ENCODE measurements at regions not wholly inside any gene's neighbourhood (a gene's known extent, or its start where the extent isn't known, plus 50 kb on each side); places are given as distances from the start of the nearest gene placed in this dataset.

DNA sequence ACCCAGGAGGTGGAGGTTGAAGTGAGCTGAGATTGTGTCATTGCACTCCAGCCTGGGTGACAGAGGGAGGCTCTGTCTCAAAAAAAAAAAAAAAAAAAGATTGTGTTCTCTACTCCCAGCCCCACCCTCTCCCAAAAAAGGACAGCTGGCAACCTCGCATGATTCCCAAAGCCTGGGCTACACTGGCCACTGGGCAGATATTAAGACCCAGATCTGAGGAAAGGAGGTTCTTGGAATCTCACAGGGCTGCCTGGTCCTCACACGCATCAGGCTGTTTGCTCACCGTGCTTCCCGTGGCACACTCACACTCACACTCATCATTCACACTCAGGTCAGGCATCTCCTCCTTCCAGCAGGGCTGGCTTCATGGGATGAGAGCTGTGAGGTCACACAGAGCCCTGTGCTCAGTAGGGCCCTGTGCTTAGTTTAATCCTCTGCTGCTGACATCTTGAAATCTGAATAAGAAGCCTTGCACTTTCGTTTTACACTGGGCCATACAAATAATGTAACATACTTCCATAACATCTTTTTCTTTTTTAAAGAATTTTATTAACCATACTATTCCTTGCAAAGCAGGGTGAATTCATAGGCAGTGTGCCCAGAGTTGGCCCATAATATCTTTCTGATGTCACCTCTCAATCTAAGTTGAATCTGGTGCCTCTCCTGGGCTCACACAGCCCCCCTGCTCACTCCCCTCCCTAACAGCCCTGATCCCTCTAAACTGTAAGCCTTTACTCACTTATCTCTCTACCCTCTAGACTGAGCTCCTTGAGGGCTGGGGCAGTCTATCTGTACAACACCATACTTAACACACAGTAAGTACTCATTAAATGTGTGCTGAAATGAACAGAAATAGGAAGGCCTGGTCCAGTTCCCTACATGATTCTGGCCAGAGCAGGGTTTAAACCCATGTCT is 50.2 kb upstream of the C15orf39 start:
- TF ChIP-seq, protein P1, sequence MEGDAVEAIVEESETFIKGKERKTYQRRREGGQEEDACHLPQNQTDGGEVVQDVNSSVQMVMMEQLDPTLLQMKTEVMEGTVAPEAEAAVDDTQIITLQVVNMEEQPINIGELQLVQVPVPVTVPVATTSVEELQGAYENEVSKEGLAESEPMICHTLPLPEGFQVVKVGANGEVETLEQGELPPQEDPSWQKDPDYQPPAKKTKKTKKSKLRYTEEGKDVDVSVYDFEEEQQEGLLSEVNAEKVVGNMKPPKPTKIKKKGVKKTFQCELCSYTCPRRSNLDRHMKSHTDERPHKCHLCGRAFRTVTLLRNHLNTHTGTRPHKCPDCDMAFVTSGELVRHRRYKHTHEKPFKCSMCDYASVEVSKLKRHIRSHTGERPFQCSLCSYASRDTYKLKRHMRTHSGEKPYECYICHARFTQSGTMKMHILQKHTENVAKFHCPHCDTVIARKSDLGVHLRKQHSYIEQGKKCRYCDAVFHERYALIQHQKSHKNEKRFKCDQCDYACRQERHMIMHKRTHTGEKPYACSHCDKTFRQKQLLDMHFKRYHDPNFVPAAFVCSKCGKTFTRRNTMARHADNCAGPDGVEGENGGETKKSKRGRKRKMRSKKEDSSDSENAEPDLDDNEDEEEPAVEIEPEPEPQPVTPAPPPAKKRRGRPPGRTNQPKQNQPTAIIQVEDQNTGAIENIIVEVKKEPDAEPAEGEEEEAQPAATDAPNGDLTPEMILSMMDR (conservative IDR thresholded peaks at IDR 0.05 in 1 of 2, IDR thresholded peaks at IDR 0.05 in 1 of 2; ENCODE audit: extremely low read depth in 1 of 2, insufficient read depth in 1 of 2, low read depth in 1 of 2, low read length in 2 of 2): no peak
- no peak for TF ChIP-seq EZH2 (IDR thresholded peaks at IDR 0.05; ENCODE audit: borderline replicate concordance, low read length)
